ENCODE measurements at regions not wholly inside any gene's neighbourhood (a gene's known extent, or its start where the extent isn't known, plus 50 kb on each side); places are given as distances from the start of the nearest gene placed in this dataset.

DNA sequence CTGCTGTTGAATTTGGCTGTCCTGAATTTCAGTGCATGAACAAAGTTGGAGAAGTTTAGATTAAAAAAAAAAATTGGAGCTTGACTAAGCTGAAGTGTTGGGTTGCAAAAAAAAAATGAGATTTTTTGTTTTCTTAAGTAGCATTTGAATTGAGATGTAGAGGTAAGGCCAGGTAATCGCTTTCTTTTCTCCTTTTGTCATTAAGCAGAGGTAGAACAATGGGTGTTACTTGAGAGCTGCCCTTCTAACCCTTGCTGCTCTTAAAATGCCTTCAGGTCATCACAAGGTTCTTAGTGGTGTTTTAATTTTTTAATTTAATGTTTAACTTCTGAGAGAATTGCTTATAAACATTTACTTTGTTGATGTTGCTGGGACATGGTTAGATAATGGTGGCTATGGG, 84.1 kb upstream of the PRDM1 start:
- ChIA-PET POLR2A (ENCODE audit: low non-redundant PET) (no interaction called here), CTCF (interaction anchor here (0.6 kb wide), 1 partner anchor 154 kb away, joined by 3 read pairs; no protein-coding TSS in a partner anchor)
- no peak overlapping the region for H3K27ac ChIP-seq
- no peak for DNase-seq (ENCODE audit: low spot score)
- TF ChIP-seq, protein P1, sequence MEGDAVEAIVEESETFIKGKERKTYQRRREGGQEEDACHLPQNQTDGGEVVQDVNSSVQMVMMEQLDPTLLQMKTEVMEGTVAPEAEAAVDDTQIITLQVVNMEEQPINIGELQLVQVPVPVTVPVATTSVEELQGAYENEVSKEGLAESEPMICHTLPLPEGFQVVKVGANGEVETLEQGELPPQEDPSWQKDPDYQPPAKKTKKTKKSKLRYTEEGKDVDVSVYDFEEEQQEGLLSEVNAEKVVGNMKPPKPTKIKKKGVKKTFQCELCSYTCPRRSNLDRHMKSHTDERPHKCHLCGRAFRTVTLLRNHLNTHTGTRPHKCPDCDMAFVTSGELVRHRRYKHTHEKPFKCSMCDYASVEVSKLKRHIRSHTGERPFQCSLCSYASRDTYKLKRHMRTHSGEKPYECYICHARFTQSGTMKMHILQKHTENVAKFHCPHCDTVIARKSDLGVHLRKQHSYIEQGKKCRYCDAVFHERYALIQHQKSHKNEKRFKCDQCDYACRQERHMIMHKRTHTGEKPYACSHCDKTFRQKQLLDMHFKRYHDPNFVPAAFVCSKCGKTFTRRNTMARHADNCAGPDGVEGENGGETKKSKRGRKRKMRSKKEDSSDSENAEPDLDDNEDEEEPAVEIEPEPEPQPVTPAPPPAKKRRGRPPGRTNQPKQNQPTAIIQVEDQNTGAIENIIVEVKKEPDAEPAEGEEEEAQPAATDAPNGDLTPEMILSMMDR (conservative IDR thresholded peaks at IDR 0.05; ENCODE audit: low read depth) = no peak

DNA sequence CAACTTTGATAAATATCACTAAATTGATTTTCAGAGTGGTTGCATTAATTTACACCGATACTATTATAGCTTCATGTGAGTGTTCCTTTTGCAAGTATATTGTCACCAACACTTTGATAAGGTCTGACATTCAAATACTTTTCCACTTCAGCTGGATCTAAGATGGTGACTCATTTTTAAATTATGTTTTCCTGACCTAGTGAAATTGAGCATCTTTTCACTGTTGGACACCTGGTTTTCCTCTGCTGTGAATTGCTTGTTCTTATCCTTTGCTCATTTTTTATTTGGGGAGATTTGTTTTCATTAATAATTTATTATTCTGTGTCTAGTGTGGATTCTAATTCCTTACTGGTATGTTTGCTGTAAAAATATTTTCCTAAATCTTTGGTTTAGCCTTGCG, 85.2 kb upstream of the PRDM1 start:
- TF ChIP-seq, protein P1 (conservative IDR thresholded peaks at IDR 0.05; ENCODE audit: low read depth) = no peak
- no peak overlapping the region for H3K27ac ChIP-seq
- ChIA-PET CTCF (no interaction called here), POLR2A (ENCODE audit: low non-redundant PET) (no interaction called here)
- DNase-seq (ENCODE audit: low spot score) = no peak

DNA sequence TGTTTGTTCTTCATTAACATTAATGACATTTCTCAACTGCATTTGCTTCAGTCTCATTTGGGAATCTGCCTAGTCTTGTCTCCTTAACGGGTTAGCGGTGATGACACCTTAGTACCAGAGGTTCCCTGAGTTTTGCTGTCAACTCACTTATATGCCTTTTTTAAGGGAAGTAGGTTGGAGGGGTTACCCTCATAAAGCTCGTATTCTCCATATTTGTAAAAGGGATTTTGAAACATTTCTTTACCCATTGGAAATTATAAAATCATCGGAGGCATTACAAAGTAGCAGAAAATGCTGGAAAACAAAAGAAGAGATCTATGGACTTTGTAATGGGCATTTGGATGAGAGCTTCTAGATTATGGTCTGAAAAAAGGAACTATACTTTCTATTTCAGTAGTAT, 88.7 kb upstream of the PRDM1 start:
- DNase-seq (ENCODE audit: low spot score) = no peak
- POLR2A ChIA-PET (ENCODE audit: low non-redundant PET) = no interaction called here
- CTCF ChIA-PET = interaction anchor here (0.6 to 0.7 kb wide), 3 partner anchors 182 to 304 kb away, joined by 3 read pairs; no protein-coding TSS in a partner anchor
- TF ChIP-seq, protein P1 (conservative IDR thresholded peaks at IDR 0.05; ENCODE audit: low read depth) = no peak
- no peak overlapping the region for H3K27ac ChIP-seq

DNA sequence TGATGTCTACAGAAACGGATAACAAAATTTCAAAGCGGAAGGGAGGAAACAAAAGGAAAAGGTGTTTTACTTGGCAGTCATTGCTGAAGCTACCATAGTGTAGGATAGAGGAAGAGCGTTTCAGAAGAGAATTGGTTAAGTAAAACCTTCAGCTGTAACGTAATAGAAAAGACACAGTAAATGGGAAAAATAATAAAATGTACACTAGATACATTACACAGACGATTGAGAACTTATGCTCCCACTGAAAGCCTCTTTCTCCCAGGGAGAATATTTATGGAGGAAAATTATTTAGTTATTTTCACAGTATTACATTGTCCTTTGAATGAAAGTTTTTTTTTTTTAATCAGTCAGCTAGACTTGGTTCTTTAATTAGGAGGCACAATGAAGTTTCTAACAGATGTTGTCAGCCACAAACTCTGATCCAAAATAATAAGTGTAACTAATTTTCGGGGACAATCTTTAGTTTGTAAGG, 90.7 kb upstream of the PRDM1 start:
- POLR2A ChIA-PET (ENCODE audit: low non-redundant PET) = no interaction called here
- TF ChIP-seq, protein P1 (conservative IDR thresholded peaks at IDR 0.05; ENCODE audit: low read depth) = no peak
- H3K27ac ChIP-seq = peak overlapping the region; percentile 85
- DNase-seq (ENCODE audit: low spot score) = no peak
- CTCF ChIA-PET = no interaction called here

DNA sequence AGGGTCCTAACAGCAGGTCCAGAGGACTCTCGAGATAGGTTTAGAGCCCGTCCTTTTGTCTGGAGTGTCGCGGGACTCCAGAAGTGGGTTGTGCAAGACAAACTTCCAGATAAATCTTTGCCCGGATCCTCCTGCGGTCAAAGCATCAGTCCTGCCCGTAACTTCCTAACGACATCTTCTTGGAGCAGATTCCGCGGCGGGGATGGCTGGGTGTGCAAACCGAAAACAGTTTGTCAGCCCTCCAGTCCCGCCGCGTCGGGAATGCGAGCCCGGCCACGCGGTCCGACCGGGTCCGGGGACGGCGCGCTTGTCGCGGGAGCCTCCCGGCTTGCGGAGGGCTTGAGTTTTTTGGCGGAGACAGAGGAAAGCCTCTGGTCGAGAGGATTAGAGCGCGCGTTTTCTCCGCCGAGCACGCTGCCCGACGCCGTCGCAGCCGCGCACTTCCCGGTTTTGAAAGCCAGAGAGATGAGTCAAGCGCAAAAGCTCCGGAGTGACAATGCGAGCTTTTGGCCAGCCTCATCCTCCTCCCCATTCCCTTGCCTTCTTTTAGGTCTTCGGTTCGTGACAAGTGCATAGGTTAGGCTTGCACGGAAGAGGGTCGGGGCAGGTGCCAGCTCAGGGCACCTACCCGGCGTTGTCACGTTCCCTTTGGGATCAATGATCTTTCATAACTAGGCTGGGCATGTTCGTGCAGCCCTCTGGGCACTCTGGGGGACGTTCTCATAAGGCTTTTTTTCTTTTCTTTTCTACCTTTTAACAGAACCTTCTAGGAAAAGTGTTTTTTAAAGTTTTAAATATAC, 91.3 kb upstream of the PRDM1 start:
- peak overlapping the region; percentile 85 for H3K27ac ChIP-seq
- peak; percentile 60 for DNase-seq (ENCODE audit: low spot score)
- TF ChIP-seq, protein P1 (conservative IDR thresholded peaks at IDR 0.05; ENCODE audit: low read depth) = no peak
- CTCF ChIA-PET = interaction anchor here (0.6 kb wide), 1 partner anchor 43 kb away, joined by 4 read pairs; no protein-coding TSS in a partner anchor
- POLR2A ChIA-PET (ENCODE audit: low non-redundant PET) = no interaction called here

DNA sequence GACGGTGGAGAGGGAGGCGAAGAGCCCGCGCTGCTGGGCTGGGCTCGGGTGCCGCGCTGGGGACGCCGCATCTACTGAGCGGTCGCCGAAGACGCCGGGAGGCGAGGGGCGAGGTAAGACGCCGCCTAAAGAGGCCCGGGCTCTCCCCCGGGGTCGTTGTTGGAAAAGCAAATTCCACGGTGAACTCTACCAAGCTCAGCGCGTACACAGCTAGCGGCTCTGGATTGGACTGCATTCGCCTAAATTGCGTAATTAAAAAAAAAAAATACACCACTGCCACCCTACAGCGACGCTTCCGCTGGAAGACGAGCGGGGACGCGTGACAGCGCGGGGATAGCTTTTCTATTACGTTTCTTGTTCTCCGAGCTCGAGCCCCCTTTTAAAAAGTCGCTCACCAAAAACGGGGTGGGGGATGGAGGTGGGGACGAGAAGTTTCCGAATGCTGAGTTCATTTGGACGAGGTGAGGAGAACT, 92.0 kb upstream of the PRDM1 start:
- no peak for DNase-seq (ENCODE audit: low spot score)
- H3K27ac ChIP-seq = peak overlapping the region; percentile 85
- ChIA-PET CTCF (interaction anchor here (0.6 to 1.9 kb wide), 3 partner anchors 17 to 92 kb away, joined by 3 to 6 read pairs (median 4); partner anchors contain the start of gene PRDM1), POLR2A (ENCODE audit: low non-redundant PET) (interaction anchor here (0.6 kb wide), 1 partner anchor 551 kb away, joined by 4 read pairs; no protein-coding TSS in a partner anchor)
- TF ChIP-seq, protein P1 (conservative IDR thresholded peaks at IDR 0.05; ENCODE audit: low read depth) = no peak
